Stimulated activated CD8-positive, alpha-beta memory T cell treated with anti-CD3 and anti-CD28 coated beads, Interleukin-2, amount 100 ng/mL, for 1 hour (primary cell): ENCODE measurements at regions not wholly inside any gene's neighbourhood (a gene's known extent, or its start where the extent isn't known, plus 50 kb on each side); places are given as distances from the start of the nearest gene placed in this dataset.

Source experiments
- DNase-seq, 2 donors: peaks; one replicate each; pipeline ENCODE4 v3.0.0-alpha.2; 2020; ENCODE audit warnings: low read depth in 2 of 2

- DNase-seq = no peak
These were observed 97.7 kb downstream of the CD47 start for GRCh38 chr3:107992976-107993684.

GRCh38 chr3:107990926-107991325 lies 99.9 kb downstream of the CD47 start:
- no peak for DNase-seq

- DNase-seq = no peak
These were observed 100.4 kb downstream of the CD47 start for GRCh38 chr3:107990433-107990832.

- no peak for DNase-seq
These were observed 101.2 kb downstream of the CD47 start for GRCh38 chr3:107989661-107990060.

GRCh38 chr3:107988460-107989175 lies 102.2 kb downstream of the CD47 start:
- no peak for DNase-seq

GRCh38 chr3:107987036-107987939 lies 103.5 kb downstream of the CD47 start:
- no peak for DNase-seq

- no peak for DNase-seq
These were observed 104.3 kb downstream of the CD47 start for GRCh38 chr3:107986505-107986904.

- DNase-seq = no peak
These were observed 105.3 kb downstream of the CD47 start for GRCh38 chr3:107985496-107985895.

- DNase-seq = no peak
These were observed 107.6 kb downstream of the CD47 start for GRCh38 chr3:107983247-107983646.

GRCh38 chr3:107982165-107982564 lies 108.7 kb downstream of the CD47 start:
- no peak for DNase-seq

- no peak for DNase-seq
These were observed 109.2 kb downstream of the CD47 start for GRCh38 chr3:107981471-107982111.

- DNase-seq = no peak
These were observed 111.3 kb downstream of the CD47 start for GRCh38 chr3:107979538-107979937.

- no peak for DNase-seq
These were observed 112.4 kb downstream of the CD47 start for GRCh38 chr3:107978131-107979055.

GRCh38 chr3:107977221-107978130 lies 113.4 kb downstream of the CD47 start:
- no peak for DNase-seq

- no peak for DNase-seq
These were observed 114.5 kb downstream of the CD47 start for GRCh38 chr3:107976202-107976800.

- no peak for DNase-seq
These were observed 115.2 kb downstream of the CD47 start for GRCh38 chr3:107975529-107976201.

- no peak for DNase-seq
These were observed 116.9 kb downstream of the CD47 start for GRCh38 chr3:107973961-107974360.

GRCh38 chr3:107973152-107973551 lies 117.7 kb downstream of the CD47 start:
- no peak for DNase-seq
